SK-N-DZ (cell line): ENCODE measurements at regions not wholly inside any gene's neighbourhood (a gene's known extent, or its start where the extent isn't known, plus 50 kb on each side); places are given as distances from the start of the nearest gene placed in this dataset.
"Not testable (repeated sequence)": the region's sequence is repeated elsewhere in the genome, so short reads cannot be mapped to it uniquely, and the experiment has no call there.

ENCODE experiments used
- DNase-seq: peaks from one replicate; pipeline ENCODE4 v3.0.0-alpha.2; 2015; ENCODE audit warnings: low spot score

GRCh38 chr3:64813326-64813725 is 125.5 kb upstream of the ADAMTS9 start:
- DNase-seq = no peak

- no peak for DNase-seq
Observed at GRCh38 chr3:64809086-64809485, 121.3 kb upstream of the ADAMTS9 start.

- DNase-seq = no peak
Observed at GRCh38 chr3:64808061-64808460, 120.3 kb upstream of the ADAMTS9 start.

- no peak for DNase-seq
Observed at GRCh38 chr3:64806668-64807605, 119.1 kb upstream of the ADAMTS9 start.

- DNase-seq = no peak
Observed at GRCh38 chr3:64805978-64806377, 118.2 kb upstream of the ADAMTS9 start.

- no peak for DNase-seq
Observed at GRCh38 chr3:64805248-64805647, 117.4 kb upstream of the ADAMTS9 start.

GRCh38 chr3:64803469-64803868 is 115.7 kb upstream of the ADAMTS9 start:
- DNase-seq = no peak

- DNase-seq = no peak
Observed at GRCh38 chr3:64802460-64802859, 114.7 kb upstream of the ADAMTS9 start.

GRCh38 chr3:64801856-64802255 is 114.1 kb upstream of the ADAMTS9 start:
- no peak for DNase-seq

- DNase-seq = no peak
Observed at GRCh38 chr3:64799606-64800005, 111.8 kb upstream of the ADAMTS9 start.

- no peak for DNase-seq
Observed at GRCh38 chr3:64798316-64798715, 110.5 kb upstream of the ADAMTS9 start.

GRCh38 chr3:64796607-64797399 is 109.0 kb upstream of the ADAMTS9 start:
- DNase-seq = no peak

GRCh38 chr3:64792445-64792844 is 104.6 kb upstream of the ADAMTS9 start:
- no peak for DNase-seq

- DNase-seq = no peak
Observed at GRCh38 chr3:64789111-64789510, 101.3 kb upstream of the ADAMTS9 start.

- DNase-seq = no peak
Observed at GRCh38 chr3:64783200-64783599, 95.4 kb upstream of the ADAMTS9 start.

- not testable (repeated sequence) for DNase-seq
Observed at GRCh38 chr3:64780923-64781322, 93.1 kb upstream of the ADAMTS9 start.

GRCh38 chr3:64773137-64773536 is 85.3 kb upstream of the ADAMTS9 start:
- no peak for DNase-seq

GRCh38 chr3:64766440-64766839 is 78.6 kb upstream of the ADAMTS9 start:
- no peak for DNase-seq

- DNase-seq = no peak
Observed at GRCh38 chr3:64765947-64766346, 78.1 kb upstream of the ADAMTS9 start.

GRCh38 chr3:64764386-64764929 is 76.7 kb upstream of the ADAMTS9 start:
- no peak for DNase-seq

GRCh38 chr3:64763980-64764379 is 76.2 kb upstream of the ADAMTS9 start:
- DNase-seq = no peak

- no peak for DNase-seq
Observed at GRCh38 chr3:64761729-64762128, 73.9 kb upstream of the ADAMTS9 start.
